ENCODE measurements at regions not wholly inside any gene's neighbourhood (a gene's known extent, or its start where the extent isn't known, plus 50 kb on each side); places are given as distances from the start of the nearest gene placed in this dataset.

- no peak for TF ChIP-seq YY1 (IDR thresholded peaks at IDR 0.05; ENCODE audit: extremely low read depth, insufficient replicate concordance, low read depth, low read length)
- TF ChIP-seq CTCF (IDR thresholded peaks at IDR 0.05 in 2 of 3, conservative IDR thresholded peaks at IDR 0.05 in 1 of 3; ENCODE audit: borderline replicate concordance in 1 of 3, insufficient read depth in 1 of 3, low read depth in 2 of 3, low read length in 2 of 3) = no peak
- ChIA-PET RAD21 (ENCODE audit: low non-redundant PET in 1 of 2, low total read pairs in 2 of 2, uncharacterized antibody in 2 of 2, unreplicated experiment in 2 of 2) (no interaction called here), CTCF (no interaction called here), POLR2A (no interaction called here)
- Histone ChIP-seq H4K20me1 (ENCODE audit: insufficient read depth) (no peaks in the 10 kb centered on the region), H3K4me3 (replicated peaks in 1 of 2; ENCODE audit: low read depth in 1 of 2, low read length in 2 of 2) (no peak overlapping the region), H2AFZ (ENCODE audit: low read depth, low read length, poor library complexity, severe bottlenecking) (no peak overlapping the region), H3K9ac (ENCODE audit: low read length) (no peak overlapping the region), H3K4me2 (ENCODE audit: low read length) (no peak overlapping the region), H3K27ac (ENCODE audit: low read depth, low read length) (no peak overlapping the region), H3K9me2 (ENCODE audit: insufficient read depth) (no peaks in the 10 kb centered on the region), H3K4me1 (ENCODE audit: control insufficient read depth in 1 of 2, insufficient read depth in 2 of 2, low read length in 2 of 2) (peaks cover 0 to 5% of the 10 kb centered on the region in 2 experiments; a peak in 1 of 4 replicates), H3K27me3 (ENCODE audit: insufficient read depth, low read length) (no peaks in the 10 kb centered on the region), H3K9me3 (ENCODE audit: control insufficient read depth in 1 of 2, insufficient read depth in 1 of 2, low read depth in 1 of 2, low read length in 2 of 2) (no peaks in the 10 kb centered on the region), H3K79me2 (ENCODE audit: insufficient read depth, low read length) (no peaks in the 10 kb centered on the region), H3K36me3 (ENCODE audit: control insufficient read depth in 1 of 2, insufficient read depth in 2 of 2, low read length in 2 of 2) (no peaks in the 10 kb centered on the region)
- BruUV-seq (replicated peaks) = no TSS peak
- no peak for DNase-seq (ENCODE audit: low read depth, low spot score)
- intact Hi-C loops (cut with micrococcal nuclease) = no loop called here
- no peak for ATAC-seq
Observed at GRCh38 chr10:31158011-31158658, 126.5 kb upstream of the ZNF438 start.

- H3K4me3 ChIP-seq (replicated peaks in 1 of 2; ENCODE audit: low read depth in 1 of 2, low read length in 2 of 2) = no peak overlapping the region
- H3K27ac ChIP-seq (ENCODE audit: low read depth, low read length) = no peak overlapping the region
- H4K20me1 ChIP-seq (ENCODE audit: insufficient read depth) = no peaks in the 10 kb centered on the region
- TF ChIP-seq FOSL1 (IDR thresholded peaks at IDR 0.05; ENCODE audit: low read depth) (no peak), MAX (IDR thresholded peaks at IDR 0.05) (no peak), SIN3A (IDR thresholded peaks at IDR 0.05; ENCODE audit: low read depth) (no peak), ELF1 (IDR thresholded peaks at IDR 0.05; ENCODE audit: borderline replicate concordance, low read depth) (no peak), YY1 (IDR thresholded peaks at IDR 0.05; ENCODE audit: extremely low read depth, insufficient replicate concordance, low read depth, low read length) (no peak), SP1 (IDR thresholded peaks at IDR 0.05; ENCODE audit: low read depth) (no peak), CEBPB (IDR thresholded peaks at IDR 0.05; ENCODE audit: low read depth) (no peak), JUND (IDR thresholded peaks at IDR 0.05) (no peak), EZH2phosphoT487 (IDR thresholded peaks at IDR 0.05; ENCODE audit: borderline replicate concordance) (no peak), TCF7L2 (IDR thresholded peaks at IDR 0.05; ENCODE audit: borderline replicate concordance, extremely low read depth, insufficient read depth, insufficient read length) (no peak), ZNF274 (IDR thresholded peaks at IDR 0.05; ENCODE audit: low read depth, low read length) (no peak)
- TF ChIP-seq, protein P1, sequence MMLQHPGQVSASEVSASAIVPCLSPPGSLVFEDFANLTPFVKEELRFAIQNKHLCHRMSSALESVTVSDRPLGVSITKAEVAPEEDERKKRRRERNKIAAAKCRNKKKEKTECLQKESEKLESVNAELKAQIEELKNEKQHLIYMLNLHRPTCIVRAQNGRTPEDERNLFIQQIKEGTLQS (IDR thresholded peaks at IDR 0.05) = no peak
- no peaks in the 10 kb centered on the region for H3K9me3 ChIP-seq (ENCODE audit: control insufficient read depth in 1 of 2, insufficient read depth in 1 of 2, low read depth in 1 of 2, low read length in 2 of 2)
- RAD21 ChIA-PET (ENCODE audit: low non-redundant PET in 1 of 2, low total read pairs in 2 of 2, uncharacterized antibody in 2 of 2, unreplicated experiment in 2 of 2) = no interaction called here
- no peak overlapping the region for H3K9ac ChIP-seq (ENCODE audit: low read length)
- no peaks in the 10 kb centered on the region for H3K9me2 ChIP-seq (ENCODE audit: insufficient read depth)
- POLR2A ChIA-PET = no interaction called here
- CTCF ChIA-PET = no interaction called here
- no peak overlapping the region for H2AFZ ChIP-seq (ENCODE audit: low read depth, low read length, poor library complexity, severe bottlenecking)
- intact Hi-C loops (cut with micrococcal nuclease) = no loop called here
- ATAC-seq = no peak
- BruUV-seq (replicated peaks) = no TSS peak
- no peaks in the 10 kb centered on the region for H3K27me3 ChIP-seq (ENCODE audit: insufficient read depth, low read length)
- DNase-seq (ENCODE audit: low read depth, low spot score) = no peak
- H3K4me2 ChIP-seq (ENCODE audit: low read length) = no peak overlapping the region
- H3K36me3 ChIP-seq (ENCODE audit: control insufficient read depth in 1 of 2, insufficient read depth in 2 of 2, low read length in 2 of 2) = no peaks in the 10 kb centered on the region
- no peaks in the 10 kb centered on the region for H3K4me1 ChIP-seq (ENCODE audit: control insufficient read depth in 1 of 2, insufficient read depth in 2 of 2, low read length in 2 of 2)
- no peaks in the 10 kb centered on the region for H3K79me2 ChIP-seq (ENCODE audit: insufficient read depth, low read length)
Observed at GRCh38 chr10:31166606-31167005, 134.9 kb upstream of the ZNF438 start.
